Fibroblast of lung (primary cell): ENCODE measurements at regions not wholly inside any gene's neighbourhood (a gene's known extent, or its start where the extent isn't known, plus 50 kb on each side); places are given as distances from the start of the nearest gene placed in this dataset.

Experiments used
- DNase-seq, 2 donors: peaks; one replicate each; pipeline versions ENCODE4 v3.0.0 to v3.0.0-alpha.2; 2010; ENCODE audit warnings: low read depth in 2 of 2
- H2AFZ ChIP-seq: 2 replicates; pipeline ENCODE4 v1.5.1; 2012; ENCODE audit warnings: low read length, control low read depth, inconsistent platforms
- H3K27ac ChIP-seq: 2 replicates; pipeline ENCODE4 v1.5.1; 2011; ENCODE audit warnings: low read length, control low read depth; ENCODE audit not compliant: insufficient read depth
- H3K27me3 ChIP-seq: 2 replicates; pipeline ENCODE4 v1.5.1; 2011; ENCODE audit warnings: mild to moderate bottlenecking, low read length; ENCODE audit not compliant: control insufficient read depth, insufficient read depth
- H3K36me3 ChIP-seq: 2 replicates; pipeline ENCODE4 v1.5.1; 2011; ENCODE audit warnings: low read length; ENCODE audit not compliant: control insufficient read depth, insufficient read depth
- H3K4me1 ChIP-seq: 2 replicates; pipeline ENCODE4 v1.5.1; 2011; ENCODE audit warnings: low read length; ENCODE audit not compliant: control insufficient read depth, insufficient read depth; ENCODE audit errors: extremely low read depth
- H3K4me2 ChIP-seq: 2 replicates; pipeline ENCODE4 v1.5.1; 2011; ENCODE audit warnings: low read length, control low read depth; ENCODE audit not compliant: insufficient read depth; ENCODE audit errors: extremely low read depth
- H3K4me3 ChIP-seq, 4 experiments: fragments of 200-600 bp in 1 of 4; sonication (generic) in 1 of 4; replicated peaks in 1 of 4; 2 replicates each; pipeline ENCODE4 v1.5.1; 2011 to 2016; ENCODE audit warnings: low read length in 4 of 4, low read depth in 3 of 4, mild to moderate bottlenecking in 3 of 4, control low read depth in 2 of 4, inconsistent platforms in 1 of 4, mixed read lengths in 1 of 4; ENCODE audit not compliant: insufficient read depth in 1 of 4; ENCODE audit errors: control extremely low read depth in 1 of 4
- H3K79me2 ChIP-seq: 2 replicates; pipeline ENCODE4 v1.5.1; 2012; ENCODE audit warnings: mild to moderate bottlenecking, low read length, inconsistent platforms; ENCODE audit not compliant: control insufficient read depth, insufficient read depth
- H3K9ac ChIP-seq: 2 replicates; pipeline ENCODE4 v1.5.1; 2011; ENCODE audit warnings: mild to moderate bottlenecking, low read length, control low read depth; ENCODE audit not compliant: insufficient read depth
- H3K9me3 ChIP-seq: 2 replicates; pipeline ENCODE4 v1.5.1; 2012; ENCODE audit warnings: low read depth, low read length; ENCODE audit not compliant: control insufficient read depth, insufficient read depth
- H4K20me1 ChIP-seq: 2 replicates; pipeline ENCODE4 v1.5.1; 2011; ENCODE audit warnings: low read length; ENCODE audit not compliant: control insufficient read depth, insufficient read depth; ENCODE audit errors: extremely low read depth
- EZH2 ChIP-seq: IDR thresholded peaks from 2 replicates; pipeline ENCODE4 v1.5.1; 2012; ENCODE audit warnings: low read length, control low read depth, mild to moderate bottlenecking; ENCODE audit errors: missing control alignments
- TF ChIP-seq, protein P1 (sequence below), 2 donors: IDR thresholded peaks in 1 of 2; conservative IDR thresholded peaks in 1 of 2; 1 replicate in 1 of 2; 2 replicates in 1 of 2; pipeline ENCODE4 v1.5.1; 2011 to 2012; ENCODE audit warnings: low read length in 2 of 2, control low read depth in 1 of 2, inconsistent platforms in 1 of 2, low read depth in 1 of 2, mild to moderate bottlenecking in 1 of 2

DNA sequence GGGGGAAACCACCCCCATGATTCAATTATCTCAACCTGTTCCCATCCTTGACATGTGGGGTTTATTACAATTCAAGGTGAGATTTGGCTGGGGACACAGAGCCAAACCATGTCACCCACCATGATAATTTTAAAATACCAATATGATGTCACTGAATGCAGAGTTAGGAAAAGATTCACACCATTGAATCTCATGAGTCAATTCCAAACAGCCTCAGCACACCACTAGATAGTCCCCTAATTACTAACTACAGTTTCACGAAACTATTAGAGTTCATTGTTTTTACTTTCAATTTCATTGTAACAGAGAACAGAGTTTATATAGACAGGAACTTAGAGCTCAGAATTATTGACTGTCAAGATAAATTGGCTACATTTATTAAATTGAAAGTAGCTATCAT is 410.2 kb downstream of the FAM47A start:
- H3K4me3 ChIP-seq: no peak overlapping the region
- no peaks in the 10 kb centered on the region for H3K36me3 ChIP-seq
- H2AFZ ChIP-seq: no peak overlapping the region
- no peak for TF ChIP-seq EZH2
- TF ChIP-seq, protein P1, sequence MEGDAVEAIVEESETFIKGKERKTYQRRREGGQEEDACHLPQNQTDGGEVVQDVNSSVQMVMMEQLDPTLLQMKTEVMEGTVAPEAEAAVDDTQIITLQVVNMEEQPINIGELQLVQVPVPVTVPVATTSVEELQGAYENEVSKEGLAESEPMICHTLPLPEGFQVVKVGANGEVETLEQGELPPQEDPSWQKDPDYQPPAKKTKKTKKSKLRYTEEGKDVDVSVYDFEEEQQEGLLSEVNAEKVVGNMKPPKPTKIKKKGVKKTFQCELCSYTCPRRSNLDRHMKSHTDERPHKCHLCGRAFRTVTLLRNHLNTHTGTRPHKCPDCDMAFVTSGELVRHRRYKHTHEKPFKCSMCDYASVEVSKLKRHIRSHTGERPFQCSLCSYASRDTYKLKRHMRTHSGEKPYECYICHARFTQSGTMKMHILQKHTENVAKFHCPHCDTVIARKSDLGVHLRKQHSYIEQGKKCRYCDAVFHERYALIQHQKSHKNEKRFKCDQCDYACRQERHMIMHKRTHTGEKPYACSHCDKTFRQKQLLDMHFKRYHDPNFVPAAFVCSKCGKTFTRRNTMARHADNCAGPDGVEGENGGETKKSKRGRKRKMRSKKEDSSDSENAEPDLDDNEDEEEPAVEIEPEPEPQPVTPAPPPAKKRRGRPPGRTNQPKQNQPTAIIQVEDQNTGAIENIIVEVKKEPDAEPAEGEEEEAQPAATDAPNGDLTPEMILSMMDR (conservative IDR thresholded peaks at IDR 0.05 in 1 of 2, IDR thresholded peaks at IDR 0.05 in 1 of 2; ENCODE audit: low read depth in 1 of 2, low read length in 2 of 2): no peak
- no peak overlapping the region for H3K9ac ChIP-seq
- no peak overlapping the region for H3K27ac ChIP-seq
- H3K4me2 ChIP-seq: no peak overlapping the region
- no peak for DNase-seq
- H3K4me1 ChIP-seq: no peaks in the 10 kb centered on the region
- H3K27me3 ChIP-seq: no peaks in the 10 kb centered on the region
- H3K9me3 ChIP-seq: no peaks in the 10 kb centered on the region
- H4K20me1 ChIP-seq: no peaks in the 10 kb centered on the region
- H3K79me2 ChIP-seq: no peaks in the 10 kb centered on the region

DNA sequence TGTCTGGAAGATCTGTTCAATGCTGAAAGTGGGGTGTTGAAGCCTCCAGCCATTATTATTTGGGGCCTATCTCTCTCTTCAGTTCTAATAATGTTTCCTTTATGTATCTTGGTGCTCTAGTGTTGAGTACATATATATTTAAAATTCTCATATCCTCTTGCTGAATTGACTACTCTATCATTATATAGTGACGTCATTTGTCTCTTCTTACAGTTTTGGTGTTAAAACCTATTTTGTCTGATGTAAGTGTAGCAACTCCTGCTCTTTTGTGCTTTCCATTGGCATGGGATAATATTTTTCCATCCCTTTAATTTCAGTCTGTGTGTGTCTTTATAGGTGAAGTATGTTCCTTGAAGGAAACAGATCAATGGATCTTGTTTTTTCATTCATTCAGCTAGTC is 446.0 kb downstream of the FAM47A start:
- Histone ChIP-seq H3K27ac (no peak overlapping the region), H3K36me3 (no peaks in the 10 kb centered on the region), H3K4me2 (no peak overlapping the region), H2AFZ (no peak overlapping the region), H3K4me1 (no peaks in the 10 kb centered on the region), H3K27me3 (no peaks in the 10 kb centered on the region), H3K9ac (no peak overlapping the region), H3K4me3 (no peak overlapping the region), H3K79me2 (no peaks in the 10 kb centered on the region), H4K20me1 (no peaks in the 10 kb centered on the region), H3K9me3 (no peaks in the 10 kb centered on the region)
- DNase-seq: no peak
- TF ChIP-seq EZH2: no peak
- TF ChIP-seq, protein P1 (conservative IDR thresholded peaks at IDR 0.05 in 1 of 2, IDR thresholded peaks at IDR 0.05 in 1 of 2; ENCODE audit: low read depth in 1 of 2, low read length in 2 of 2): no peak
